HepG2 (cell line): ENCODE measurements at regions not wholly inside any gene's neighbourhood (a gene's known extent, or its start where the extent isn't known, plus 50 kb on each side); places are given as distances from the start of the nearest gene placed in this dataset.

ENCODE experiments used
- ARNTL ChIP-seq: sonication (generic); formaldehyde crosslinking; IDR thresholded peaks from 2 replicates; pipeline ENCODE4 v1.4.0; 2020; ENCODE audit warnings: mild to moderate bottlenecking, missing genetic modification reagents
- ATF1 ChIP-seq: IDR thresholded peaks from 2 replicates; pipeline ENCODE4 v1.6.1; 2016; ENCODE audit warnings: mild to moderate bottlenecking, control low read depth
- CCDC6 ChIP-seq: sonication (generic); formaldehyde crosslinking; IDR thresholded peaks from 2 replicates; pipeline ENCODE4 v1.8.1; 2022; ENCODE audit warnings: mild to moderate bottlenecking, missing genetic modification reagents, moderate library complexity
- FOXM1 ChIP-seq: sonication (generic); formaldehyde crosslinking; IDR thresholded peaks from 2 replicates; pipeline ENCODE4 v1.5.0; 2020; ENCODE audit warnings: missing genetic modification reagents
- HDAC1 ChIP-seq: sonication (generic); formaldehyde crosslinking; IDR thresholded peaks from 2 replicates; pipeline ENCODE4 v1.5.1; 2020; ENCODE audit warnings: mild to moderate bottlenecking, missing genetic modification reagents
- IRF2 ChIP-seq: IDR thresholded peaks from 2 replicates; pipeline ENCODE4 v1.6.1; 2018; ENCODE audit warnings: missing genetic modification reagents, missing compliant biosample characterization
- JUNB ChIP-seq: sonication (generic); formaldehyde crosslinking; IDR thresholded peaks from 2 replicates; pipeline ENCODE4 v1.8.0; 2022; ENCODE audit warnings: missing genetic modification reagents, mild to moderate bottlenecking, borderline replicate concordance
- KLF13 ChIP-seq: sonication (generic); formaldehyde crosslinking; IDR thresholded peaks from 2 replicates; pipeline ENCODE4 v1.4.0; 2020; ENCODE audit warnings: mild to moderate bottlenecking, missing genetic modification reagents
- SP1 ChIP-seq, 2 experiments: fragments of 450-650 bp in 1 of 2; sonication (generic) in 1 of 2; formaldehyde crosslinking in 1 of 2; IDR thresholded peaks; 2 replicates each; pipeline versions ENCODE4 v1.4.0 to v1.6.1; 2016 to 2020; ENCODE audit warnings: missing genetic modification reagents in 1 of 2
- STAG1 ChIP-seq: sonication (generic); formaldehyde crosslinking; IDR thresholded peaks from 2 replicates; pipeline ENCODE4 v1.4.0; 2020; ENCODE audit warnings: missing genetic modification reagents
- TCF7 ChIP-seq: sonication (generic); IDR thresholded peaks from 2 replicates; pipeline ENCODE4 v1.6.1; 2016; ENCODE audit warnings: antibody characterized with exemption, low read depth
- ZFP36L1 ChIP-seq: sonication (generic); formaldehyde crosslinking; IDR thresholded peaks from 2 replicates; pipeline ENCODE4 v1.8.0; 2022; ENCODE audit warnings: mild to moderate bottlenecking, missing genetic modification reagents, moderate library complexity
- ZNF205 ChIP-seq: IDR thresholded peaks from 2 replicates; pipeline ENCODE4 v1.6.1; 2018; ENCODE audit warnings: missing biosample characterization, missing genetic modification reagents
- ZNF264 ChIP-seq: sonication (generic); formaldehyde crosslinking; IDR thresholded peaks from 2 replicates; pipeline ENCODE4 v1.4.0; 2020; ENCODE audit warnings: missing genetic modification reagents
- ZNF337 ChIP-seq: sonication (generic); formaldehyde crosslinking; IDR thresholded peaks from 2 replicates; pipeline ENCODE4 v1.5.1; 2020; ENCODE audit warnings: missing genetic modification reagents, low read depth, mild to moderate bottlenecking, borderline replicate concordance
- ZNF446 ChIP-seq: sonication (generic); formaldehyde crosslinking; IDR thresholded peaks from 2 replicates; pipeline ENCODE4 v1.5.0; 2020; ENCODE audit warnings: mild to moderate bottlenecking, missing genetic modification reagents
- ZNF552 ChIP-seq: sonication (generic); formaldehyde crosslinking; IDR thresholded peaks from 2 replicates; pipeline ENCODE4 v1.9.0; 2022; ENCODE audit warnings: missing genetic modification reagents, mild to moderate bottlenecking, borderline replicate concordance
- ZNF557 ChIP-seq: sonication (generic); formaldehyde crosslinking; IDR thresholded peaks from 2 replicates; pipeline ENCODE4 v1.4.0; 2020; ENCODE audit warnings: missing genetic modification reagents
- ZNF598 ChIP-seq: sonication (generic); formaldehyde crosslinking; IDR thresholded peaks from 2 replicates; pipeline ENCODE4 v1.5.1; 2020; ENCODE audit warnings: mild to moderate bottlenecking, missing genetic modification reagents, borderline replicate concordance
- ZNF678 ChIP-seq: sonication (generic); formaldehyde crosslinking; IDR thresholded peaks from 2 replicates; pipeline ENCODE4 v1.4.0; 2020; ENCODE audit warnings: mild to moderate bottlenecking, missing genetic modification reagents
- ZNF746 ChIP-seq: sonication (generic); formaldehyde crosslinking; IDR thresholded peaks from 2 replicates; pipeline ENCODE4 v1.8.0; 2022; ENCODE audit warnings: mild to moderate bottlenecking, missing genetic modification reagents
- TF ChIP-seq, protein P1 (sequence below): sonication (generic); formaldehyde crosslinking; IDR thresholded peaks from 2 replicates; pipeline ENCODE4 v1.5.1; 2020; ENCODE audit warnings: missing genetic modification reagents, mild to moderate bottlenecking, borderline replicate concordance
- TF ChIP-seq, protein P2 (sequence below): sonication (generic); formaldehyde crosslinking; IDR thresholded peaks from 2 replicates; pipeline ENCODE4 v1.8.0; 2023; ENCODE audit warnings: mild to moderate bottlenecking, missing genetic modification reagents
- TF ChIP-seq, protein P3 (sequence below): sonication (generic); formaldehyde crosslinking; IDR thresholded peaks from 2 replicates; pipeline ENCODE4 v1.5.0; 2020; ENCODE audit warnings: mild to moderate bottlenecking, missing genetic modification reagents
- TF ChIP-seq, protein P4 (sequence below): sonication (generic); formaldehyde crosslinking; IDR thresholded peaks from 2 replicates; pipeline ENCODE4 v1.8.0; 2022; ENCODE audit warnings: missing genetic modification reagents, low read depth, mild to moderate bottlenecking, borderline replicate concordance

DNA sequence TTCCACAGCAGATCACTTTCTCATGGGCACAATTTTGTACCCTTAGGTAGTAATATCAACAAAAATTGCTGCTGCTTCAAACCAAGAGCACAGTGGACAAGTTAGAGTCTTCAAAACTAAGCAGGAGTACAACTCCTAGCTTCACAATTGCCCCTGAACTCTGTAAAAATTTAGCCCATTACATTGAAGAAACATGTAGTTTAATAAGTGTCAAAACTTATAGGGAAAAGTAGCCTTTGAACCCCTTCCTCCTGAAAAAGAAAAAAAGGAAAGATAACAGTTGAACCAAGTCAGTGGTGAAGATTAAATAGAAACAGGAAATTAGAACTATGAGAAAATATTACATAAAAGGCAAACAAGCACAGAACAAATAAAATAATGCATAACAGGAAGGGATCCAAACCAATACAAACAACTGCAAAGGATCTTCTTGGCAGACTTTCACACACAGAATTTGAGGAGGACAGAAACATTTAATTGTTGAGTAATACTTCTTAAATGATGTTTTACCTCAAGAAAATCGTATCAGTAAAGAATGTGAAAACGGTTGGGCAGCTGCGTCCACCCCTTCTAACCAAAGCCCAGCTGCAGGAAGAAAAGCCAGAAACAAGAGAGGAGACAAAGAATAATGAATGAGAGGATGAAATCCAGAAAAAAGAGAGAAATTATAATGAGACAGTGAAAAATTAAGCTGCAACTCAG lies 636.0 kb downstream of the NR2F1-AS1 start (continued):
- TF ChIP-seq FOXM1 (CRISPR knock-in tag): no peak
- TF ChIP-seq KLF13 (CRISPR knock-in tag): no peak
- TF ChIP-seq ZNF678: no peak
- peak; percentile 15; the same call in 1 of the 2 replicates for TF ChIP-seq ZNF264 (CRISPR knock-in tag)
- TF ChIP-seq ZFP36L1: no peak
- TF ChIP-seq, protein P1, sequence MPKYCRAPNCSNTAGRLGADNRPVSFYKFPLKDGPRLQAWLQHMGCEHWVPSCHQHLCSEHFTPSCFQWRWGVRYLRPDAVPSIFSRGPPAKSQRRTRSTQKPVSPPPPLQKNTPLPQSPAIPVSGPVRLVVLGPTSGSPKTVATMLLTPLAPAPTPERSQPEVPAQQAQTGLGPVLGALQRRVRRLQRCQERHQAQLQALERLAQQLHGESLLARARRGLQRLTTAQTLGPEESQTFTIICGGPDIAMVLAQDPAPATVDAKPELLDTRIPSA (CRISPR knock-in tag): no peak
- no peak; the same call in 1 of the 2 replicates for TF ChIP-seq ARNTL (CRISPR knock-in tag)
- no peak for TF ChIP-seq ZNF446 (CRISPR knock-in tag)
- peak; percentile 43 for TF ChIP-seq STAG1
- TF ChIP-seq, protein P2, sequence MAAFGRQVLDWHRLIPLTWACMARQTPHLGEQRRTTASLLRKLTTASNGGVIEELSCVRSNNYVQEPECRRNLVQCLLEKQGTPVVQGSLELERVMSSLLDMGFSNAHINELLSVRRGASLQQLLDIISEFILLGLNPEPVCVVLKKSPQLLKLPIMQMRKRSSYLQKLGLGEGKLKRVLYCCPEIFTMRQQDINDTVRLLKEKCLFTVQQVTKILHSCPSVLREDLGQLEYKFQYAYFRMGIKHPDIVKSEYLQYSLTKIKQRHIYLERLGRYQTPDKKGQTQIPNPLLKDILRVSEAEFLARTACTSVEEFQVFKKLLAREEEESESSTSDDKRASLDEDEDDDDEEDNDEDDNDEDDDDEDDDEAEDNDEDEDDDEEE: no peak
- no peak for TF ChIP-seq ZNF205 (CRISPR knock-in tag)
- TF ChIP-seq TCF7: peak; percentile 93
- no peak; the same call in 1 of the 2 replicates for TF ChIP-seq ZNF337 (CRISPR knock-in tag)
- TF ChIP-seq ATF1 (CRISPR knock-in tag): peak; percentile 58; the same call in 1 of the 2 replicates
- TF ChIP-seq, protein P3, sequence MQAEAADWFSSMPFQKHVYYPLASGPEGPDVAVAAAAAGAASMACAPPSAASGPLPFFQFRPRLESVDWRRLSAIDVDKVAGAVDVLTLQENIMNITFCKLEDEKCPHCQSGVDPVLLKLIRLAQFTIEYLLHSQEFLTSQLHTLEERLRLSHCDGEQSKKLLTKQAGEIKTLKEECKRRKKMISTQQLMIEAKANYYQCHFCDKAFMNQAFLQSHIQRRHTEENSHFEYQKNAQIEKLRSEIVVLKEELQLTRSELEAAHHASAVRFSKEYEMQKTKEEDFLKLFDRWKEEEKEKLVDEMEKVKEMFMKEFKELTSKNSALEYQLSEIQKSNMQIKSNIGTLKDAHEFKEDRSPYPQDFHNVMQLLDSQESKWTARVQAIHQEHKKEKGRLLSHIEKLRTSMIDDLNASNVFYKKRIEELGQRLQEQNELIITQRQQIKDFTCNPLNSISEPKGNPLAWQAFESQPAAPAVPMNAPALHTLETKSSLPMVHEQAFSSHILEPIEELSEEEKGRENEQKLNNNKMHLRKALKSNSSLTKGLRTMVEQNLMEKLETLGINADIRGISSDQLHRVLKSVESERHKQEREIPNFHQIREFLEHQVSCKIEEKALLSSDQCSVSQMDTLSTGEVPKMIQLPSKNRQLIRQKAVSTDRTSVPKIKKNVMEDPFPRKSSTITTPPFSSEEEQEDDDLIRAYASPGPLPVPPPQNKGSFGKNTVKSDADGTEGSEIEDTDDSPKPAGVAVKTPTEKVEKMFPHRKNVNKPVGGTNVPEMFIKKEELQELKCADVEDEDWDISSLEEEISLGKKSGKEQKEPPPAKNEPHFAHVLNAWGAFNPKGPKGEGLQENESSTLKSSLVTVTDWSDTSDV (CRISPR knock-in tag): no peak
- TF ChIP-seq ZNF557 (CRISPR knock-in tag): no peak
- peak; percentile 44; the same call in 1 of the 2 replicates for TF ChIP-seq IRF2 (CRISPR knock-in tag)
- TF ChIP-seq ZNF598 (CRISPR knock-in tag): no peak
- peak; percentile 81; the same call in 1 of the 2 replicates for TF ChIP-seq JUNB (CRISPR knock-in tag)
- TF ChIP-seq ZNF746 (CRISPR knock-in tag): no peak; the same call in 1 of the 2 replicates
- no peak for TF ChIP-seq CCDC6
- TF ChIP-seq HDAC1 (CRISPR knock-in tag): peak; percentile 49; the same call in 1 of the 2 replicates
- TF ChIP-seq ZNF552: 0 out of 2 replicates have a peak, but pooled peaks have one; percentile 59
- TF ChIP-seq SP1 (IDR thresholded peaks at IDR 0.05): no peak
- TF ChIP-seq SP1 (CRISPR knock-in tag; IDR thresholded peaks at IDR 0.05): no peak
- TF ChIP-seq, protein P4, sequence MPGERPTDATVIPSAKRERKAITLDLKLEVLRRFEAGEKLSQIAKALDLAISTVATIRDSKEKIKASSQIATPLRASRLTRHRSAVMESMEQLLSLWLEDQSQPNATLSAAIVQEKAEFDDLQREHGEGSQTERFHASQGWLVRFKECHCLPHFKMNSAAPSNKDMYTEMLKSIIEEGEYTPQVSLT: no peak
